ENCODE measurements at regions not wholly inside any gene's neighbourhood (a gene's known extent, or its start where the extent isn't known, plus 50 kb on each side); places are given as distances from the start of the nearest gene placed in this dataset.

DNA sequence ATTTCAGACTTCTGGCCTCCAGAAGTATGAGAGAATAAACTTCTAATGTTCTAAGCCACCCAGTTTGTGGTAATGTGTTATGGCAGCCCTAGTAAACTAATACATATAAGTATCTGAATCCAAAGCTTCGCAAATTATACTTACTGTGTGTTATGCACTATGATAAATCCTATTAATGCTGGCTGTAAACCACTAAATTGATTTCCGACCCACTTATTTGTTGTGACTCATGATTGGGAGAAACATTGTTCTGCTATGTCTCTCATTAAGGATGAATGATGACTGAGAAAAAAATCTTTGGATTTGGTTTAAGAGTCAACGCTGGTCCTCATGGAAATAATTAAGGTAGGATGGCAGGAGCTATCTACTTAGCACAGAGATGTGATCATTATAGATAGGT is 62.0 kb downstream of the FZD4 start:
- H3K27me3 Mint-ChIP-seq, result peaks cover 19% of the 10 kb centered on the region
- H3K4me1 Mint-ChIP-seq, result no peaks in the 10 kb centered on the region
- no peaks in the 10 kb centered on the region for H3K9me3 Mint-ChIP-seq
- intact Hi-C loops (cut with micrococcal nuclease), result no loop called here
- H3K27ac Mint-ChIP-seq, result no peak overlapping the region
- no peaks in the 10 kb centered on the region for H3K36me3 Mint-ChIP-seq (ENCODE audit: low read depth)
- DNase-seq, result no peak
- no peak overlapping the region for H3K4me3 Mint-ChIP-seq
